SHP77 (cell line): ENCODE measurements at regions not wholly inside any gene's neighbourhood (a gene's known extent, or its start where the extent isn't known, plus 50 kb on each side); places are given as distances from the start of the nearest gene placed in this dataset.
"Not testable (repeated sequence)": the region's sequence is repeated elsewhere in the genome, so short reads cannot be mapped to it uniquely, and the experiment has no call there.

Experiments
- DNase-seq, 2 experiments: peaks; one replicate each; lab custom pipeline; 2025; lab: John Stamatoyannopoulos, UW

- no peak for DNase-seq
These were observed 109.2 kb downstream of the OSTF1 start for GRCh38 chr9:75197561-75197960.

GRCh38 chr9:75198436-75198835 is 110.1 kb downstream of the OSTF1 start:
- DNase-seq: no peak

- peak in 1 of 2 experiments; percentile 15 for DNase-seq
These were observed 112.7 kb downstream of the OSTF1 start for GRCh38 chr9:75200892-75201470.

GRCh38 chr9:75201480-75202209 is 113.3 kb downstream of the OSTF1 start:
- no peak for DNase-seq

- DNase-seq: not testable (repeated sequence)
These were observed 119.7 kb downstream of the OSTF1 start for GRCh38 chr9:75207997-75208396.

- DNase-seq: no peak
These were observed 121.9 kb downstream of the OSTF1 start for GRCh38 chr9:75210215-75210614.

- no peak for DNase-seq
These were observed 125.5 kb downstream of the OSTF1 start for GRCh38 chr9:75213765-75214164.

- no peak for DNase-seq
These were observed 138.3 kb downstream of the OSTF1 start for GRCh38 chr9:75226403-75227139.

- DNase-seq: no peak
These were observed 140.6 kb downstream of the OSTF1 start for GRCh38 chr9:75228893-75229292.

GRCh38 chr9:75229605-75230332 is 141.5 kb downstream of the OSTF1 start:
- peak; percentile 22 to 67 for DNase-seq

GRCh38 chr9:75230469-75230868 is 142.2 kb downstream of the OSTF1 start:
- no peak for DNase-seq

GRCh38 chr9:75231167-75231566 is 142.9 kb downstream of the OSTF1 start:
- no peak for DNase-seq

- no peak for DNase-seq
These were observed 144.7 kb downstream of the OSTF1 start for GRCh38 chr9:75233011-75233410.

- DNase-seq: no peak
These were observed 147.3 kb downstream of the OSTF1 start for GRCh38 chr9:75235632-75236031.

- peak; percentile 48 to 62 for DNase-seq
These were observed 150.1 kb downstream of the OSTF1 start for GRCh38 chr9:75238311-75238976.

GRCh38 chr9:75239176-75239575 is 150.9 kb downstream of the OSTF1 start:
- peak; percentile 19 to 33 for DNase-seq

GRCh38 chr9:75242426-75242825 is 154.1 kb downstream of the OSTF1 start:
- no peak for DNase-seq

GRCh38 chr9:75246949-75247348 is 158.6 kb downstream of the OSTF1 start:
- no peak for DNase-seq

GRCh38 chr9:75265525-75265972 is 177.2 kb downstream of the OSTF1 start:
- peak in 1 of 2 experiments; percentile 5 for DNase-seq

GRCh38 chr9:75269197-75269596 is 180.9 kb downstream of the OSTF1 start:
- DNase-seq: no peak

- DNase-seq: not testable (repeated sequence)
These were observed 184.7 kb downstream of the OSTF1 start for GRCh38 chr9:75273055-75273454.

GRCh38 chr9:75274781-75275180 is 186.5 kb downstream of the OSTF1 start:
- DNase-seq: no peak
